BJ (cell line): ENCODE measurements at regions not wholly inside any gene's neighbourhood (a gene's known extent, or its start where the extent isn't known, plus 50 kb on each side); places are given as distances from the start of the nearest gene placed in this dataset.

Experiments used
- CTCF ChIA-PET: fragments of 350-600 bp; formaldehyde crosslinking; extraction: SDS; loops from one replicate; lab custom pipeline; 2021; ENCODE audit warnings: antibody characterized with exemption, inconsistent platforms; lab: Yijun Ruan, JAX
- POLR2A ChIA-PET: fragments of 300-600 bp; sonication (Branson Sonifier 250); formaldehyde crosslinking; extraction: SDS; loops from one replicate; lab custom pipeline; 2021; ENCODE audit warnings: antibody characterized with exemption; lab: Charles Lee
- DNase-seq: peaks from one replicate; pipeline ENCODE4 v3.0.0-alpha.2; 2011; ENCODE audit warnings: low read depth
- H3K27me3 ChIP-seq: 2 replicates; pipeline ENCODE4 v1.6.0; 2011; ENCODE audit warnings: low read length; ENCODE audit not compliant: control insufficient read depth, insufficient read depth
- H3K36me3 ChIP-seq: 2 replicates; pipeline ENCODE4 v1.5.1; 2011; ENCODE audit warnings: low read length; ENCODE audit not compliant: control insufficient read depth, insufficient read depth
- H3K4me3 ChIP-seq: 2 replicates; pipeline ENCODE4 v1.5.1; 2011; ENCODE audit warnings: low read depth, mild to moderate bottlenecking, control low read depth, low read length
- TF ChIP-seq, protein P1 (sequence below): IDR thresholded peaks from 2 replicates; pipeline ENCODE4 v1.5.1; 2011; ENCODE audit warnings: low read depth, mild to moderate bottlenecking, control low read depth, inconsistent platforms, low read length, moderate library complexity; ENCODE audit not compliant: insufficient read depth

DNA sequence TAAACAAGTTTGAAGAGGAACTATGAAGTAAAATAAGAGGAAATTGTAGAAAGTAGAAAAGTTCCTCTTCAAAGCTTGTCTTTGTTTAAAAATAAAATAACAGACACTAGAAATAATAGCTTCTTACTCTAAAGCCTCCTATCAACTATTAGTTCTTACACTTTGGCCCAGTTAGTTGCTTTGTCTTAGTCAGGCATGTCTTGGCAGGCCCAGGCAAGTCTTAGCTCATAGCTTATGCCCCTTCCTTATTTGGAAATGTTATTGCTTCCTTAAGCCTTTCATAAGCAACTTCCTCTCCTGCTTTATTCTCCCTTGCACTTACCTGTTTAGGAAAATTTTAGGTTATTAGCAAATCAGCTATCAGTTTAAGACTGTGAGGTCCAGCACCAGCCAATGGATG is 950.6 kb upstream of the LRATD1 start:
- Histone ChIP-seq H3K27me3 (no peaks in the 10 kb centered on the region), H3K36me3 (no peaks in the 10 kb centered on the region), H3K4me3 (no peak overlapping the region)
- ChIA-PET POLR2A (no interaction called here), CTCF (no interaction called here)
- TF ChIP-seq, protein P1, sequence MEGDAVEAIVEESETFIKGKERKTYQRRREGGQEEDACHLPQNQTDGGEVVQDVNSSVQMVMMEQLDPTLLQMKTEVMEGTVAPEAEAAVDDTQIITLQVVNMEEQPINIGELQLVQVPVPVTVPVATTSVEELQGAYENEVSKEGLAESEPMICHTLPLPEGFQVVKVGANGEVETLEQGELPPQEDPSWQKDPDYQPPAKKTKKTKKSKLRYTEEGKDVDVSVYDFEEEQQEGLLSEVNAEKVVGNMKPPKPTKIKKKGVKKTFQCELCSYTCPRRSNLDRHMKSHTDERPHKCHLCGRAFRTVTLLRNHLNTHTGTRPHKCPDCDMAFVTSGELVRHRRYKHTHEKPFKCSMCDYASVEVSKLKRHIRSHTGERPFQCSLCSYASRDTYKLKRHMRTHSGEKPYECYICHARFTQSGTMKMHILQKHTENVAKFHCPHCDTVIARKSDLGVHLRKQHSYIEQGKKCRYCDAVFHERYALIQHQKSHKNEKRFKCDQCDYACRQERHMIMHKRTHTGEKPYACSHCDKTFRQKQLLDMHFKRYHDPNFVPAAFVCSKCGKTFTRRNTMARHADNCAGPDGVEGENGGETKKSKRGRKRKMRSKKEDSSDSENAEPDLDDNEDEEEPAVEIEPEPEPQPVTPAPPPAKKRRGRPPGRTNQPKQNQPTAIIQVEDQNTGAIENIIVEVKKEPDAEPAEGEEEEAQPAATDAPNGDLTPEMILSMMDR = no peak
- DNase-seq = no peak

DNA sequence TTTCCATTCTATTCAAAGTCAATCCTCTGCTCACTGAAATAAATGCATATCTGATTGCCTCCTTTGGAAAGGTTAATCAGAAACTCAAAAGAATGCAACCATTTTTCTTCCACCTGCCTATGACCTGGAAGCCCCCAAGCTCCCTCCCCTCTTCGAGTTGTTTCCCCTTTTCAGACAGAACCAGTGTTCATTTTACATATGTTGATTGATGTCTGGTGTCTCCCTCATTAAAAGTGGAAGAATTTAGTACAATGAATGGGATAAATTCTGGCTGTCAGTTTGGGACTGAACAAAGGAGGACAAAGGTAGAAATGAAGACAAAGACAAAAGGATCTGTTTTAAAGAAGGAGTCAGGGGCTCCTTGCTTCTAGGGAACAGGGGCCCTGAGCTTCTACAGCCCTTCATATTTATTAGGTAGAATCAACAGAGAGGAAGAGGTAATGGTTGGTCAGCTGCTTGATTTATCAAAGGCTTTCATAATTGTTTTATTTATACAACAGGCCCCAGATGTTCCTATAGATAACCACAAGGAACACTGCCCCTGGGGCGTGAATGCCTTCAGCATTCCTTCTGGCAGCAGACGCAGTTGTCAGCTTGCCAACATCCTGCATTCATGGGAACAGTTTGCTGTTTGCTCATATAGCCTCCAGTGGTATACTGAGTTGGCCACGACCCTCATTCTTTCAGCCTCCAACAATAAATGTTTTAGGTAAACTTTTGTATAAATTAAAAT is 949.8 kb upstream of the LRATD1 start:
- DNase-seq = no peak
- no peaks in the 10 kb centered on the region for H3K27me3 ChIP-seq
- no peaks in the 10 kb centered on the region for H3K36me3 ChIP-seq
- POLR2A ChIA-PET = no interaction called here
- TF ChIP-seq, protein P1 = no peak
- no peak overlapping the region for H3K4me3 ChIP-seq
- CTCF ChIA-PET = no interaction called here

GRCh38 chr2:13686262-13686661 is 946.3 kb upstream of the LRATD1 start:
- no peaks in the 10 kb centered on the region for H3K27me3 ChIP-seq
- ChIA-PET POLR2A (no interaction called here), CTCF (no interaction called here)
- TF ChIP-seq, protein P1 = no peak
- no peak for DNase-seq
- H3K4me3 ChIP-seq = no peak overlapping the region
- H3K36me3 ChIP-seq = no peaks in the 10 kb centered on the region

- CTCF ChIA-PET = no interaction called here
These were observed 937.8 kb upstream of the LRATD1 start for GRCh38 chr2:13694673-13695072.

DNA sequence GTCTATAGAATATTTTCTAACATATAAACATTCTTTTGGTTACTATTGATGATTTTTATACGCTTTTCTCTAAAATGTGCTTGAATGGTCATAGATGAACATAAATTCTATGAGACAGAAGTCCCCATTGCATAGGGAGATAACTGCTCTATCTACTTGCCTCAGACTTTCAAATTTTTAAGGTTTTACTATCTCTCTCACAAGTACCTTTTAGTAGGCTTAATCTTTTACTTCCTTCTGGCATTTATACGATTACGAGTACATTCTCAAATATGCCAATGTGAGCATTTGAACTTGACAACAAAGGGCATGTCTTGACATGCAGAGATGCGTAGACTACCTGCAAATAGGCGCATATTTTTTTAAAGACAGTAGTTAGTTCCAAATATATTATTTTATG is 935.9 kb upstream of the LRATD1 start:
- CTCF ChIA-PET = no interaction called here
- DNase-seq = no peak
- POLR2A ChIA-PET = no interaction called here
- H3K27me3 ChIP-seq = no peaks in the 10 kb centered on the region
- no peak overlapping the region for H3K4me3 ChIP-seq
- no peaks in the 10 kb centered on the region for H3K36me3 ChIP-seq
- TF ChIP-seq, protein P1 = no peak

More at GRCh38 chr2:13694673-13695072, 937.8 kb upstream of the LRATD1 start:
- TF ChIP-seq, protein P1 = no peak
- Histone ChIP-seq H3K4me3 (no peak overlapping the region), H3K36me3 (no peaks in the 10 kb centered on the region), H3K27me3 (no peaks in the 10 kb centered on the region)
- DNase-seq = no peak
- POLR2A ChIA-PET = no interaction called here
